ENCODE measurements at regions not wholly inside any gene's neighbourhood (a gene's known extent, or its start where the extent isn't known, plus 50 kb on each side); places are given as distances from the start of the nearest gene placed in this dataset.

DNA sequence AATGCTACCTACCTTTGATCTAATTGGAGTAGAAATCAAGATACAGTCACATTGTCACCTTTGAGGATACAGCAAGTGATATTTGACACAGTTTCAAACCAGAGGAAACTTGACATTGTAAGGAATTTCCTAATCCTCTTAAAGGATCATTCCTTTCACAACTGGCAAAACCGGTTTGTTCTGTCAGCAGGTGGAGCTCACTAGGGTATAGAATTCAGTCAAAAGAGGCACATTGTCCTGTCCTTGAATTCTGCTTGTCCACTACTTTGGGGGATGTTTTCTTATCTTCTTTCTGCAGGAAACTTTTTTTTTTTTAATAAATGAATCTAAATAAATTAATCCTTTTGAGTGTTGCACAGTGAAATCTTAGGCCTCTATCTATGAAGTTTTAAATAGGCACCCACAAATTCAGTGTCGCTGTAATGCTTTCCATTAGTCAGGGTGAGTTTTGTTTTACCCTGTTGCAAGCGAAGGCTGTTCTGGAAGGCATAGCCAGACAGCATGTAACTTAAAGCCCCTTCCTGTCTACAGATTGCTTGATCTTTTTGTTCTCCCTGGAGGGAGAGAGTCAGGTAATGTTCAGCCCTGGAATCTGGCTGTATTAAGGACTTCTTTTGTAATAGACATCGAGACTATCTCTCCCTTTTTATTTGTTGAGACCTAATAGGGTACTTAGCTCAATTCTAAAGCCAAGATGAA lies 285.0 kb upstream of the RGS6 start:
- Histone ChIP-seq H2AFZ (ENCODE audit: low read depth, low read length) (no peak overlapping the region), H3K9me3 (replicated peaks; ENCODE audit: control insufficient read depth, insufficient read depth, low read depth, low read length) (no peaks in the 10 kb centered on the region), H3K27ac (ENCODE audit: extremely low read depth, low read depth, low read length) (no peak overlapping the region), H3K9ac (ENCODE audit: insufficient read depth in 1 of 2, low read depth in 2 of 2, low read length in 2 of 2) (no peak overlapping the region), H4K20me1 (replicated peaks; ENCODE audit: control insufficient read depth, insufficient read depth, low read length) (no peaks in the 10 kb centered on the region), H3K4me3 (no peak overlapping the region), H3K4me2 (ENCODE audit: insufficient read depth, low read length) (no peak overlapping the region), H3K79me2 (ENCODE audit: control insufficient read depth, insufficient read depth, low read length) (no peaks in the 10 kb centered on the region), H3K27me3 (ENCODE audit: control insufficient read depth in 2 of 2, insufficient read depth in 2 of 2, low read length in 2 of 2) (no peaks in the 10 kb centered on the region), H3K9me1 (ENCODE audit: control insufficient read depth, insufficient read depth, low read length) (no peaks in the 10 kb centered on the region), H3K4me1 (replicated peaks in 1 of 2; ENCODE audit: control insufficient read depth in 2 of 2, insufficient read depth in 2 of 2, low read length in 2 of 2) (no peaks in the 10 kb centered on the region), H3K36me3 (ENCODE audit: control insufficient read depth, insufficient read depth, low read length) (no peaks in the 10 kb centered on the region)
- ChIA-PET CTCF (ENCODE audit: low intra/inter-chr PET ratio) (no interaction called here), POLR2A (no interaction called here)
- FAIRE-seq (no peak), DNase-seq (ENCODE audit: extremely low read depth in 1 of 4, low spot score in 3 of 4) (no peak), ATAC-seq (no peak)
- intact Hi-C loops (cut with micrococcal nuclease): no loop called here
- BruUV-seq (replicated peaks): no TSS peak
- in situ Hi-C loops (cut with MboI): no loop called here
- 88% methylated on average over 3 of the region's 4 CpGs for WGBS (ENCODE audit: insufficient coverage, low coverage, missing lambda C conversion rate)
- TF ChIP-seq PHF8 (IDR thresholded peaks at IDR 0.05; ENCODE audit: borderline replicate concordance, low read length): no peak
- no peak for TF ChIP-seq PHF21A (IDR thresholded peaks at IDR 0.05; ENCODE audit: borderline replicate concordance, low read depth)
- TF ChIP-seq GABPB1 (CRISPR knock-in tag; IDR thresholded peaks at IDR 0.05): no peak
- TF ChIP-seq KLF6 (CRISPR knock-in tag; IDR thresholded peaks at IDR 0.05; ENCODE audit: borderline replicate concordance): no peak

- no peaks in the 10 kb centered on the region for H4K20me1 ChIP-seq (replicated peaks; ENCODE audit: control insufficient read depth, insufficient read depth, low read length)
- ChIA-PET POLR2A (interaction anchor here (0.6 kb wide), 1 partner anchor 258 kb away, joined by 3 read pairs; no protein-coding TSS in a partner anchor), CTCF (ENCODE audit: low intra/inter-chr PET ratio) (no interaction called here)
- H3K27me3 ChIP-seq (ENCODE audit: control insufficient read depth in 2 of 2, insufficient read depth in 2 of 2, low read length in 2 of 2): no peaks in the 10 kb centered on the region
- no peaks in the 10 kb centered on the region for H3K79me2 ChIP-seq (ENCODE audit: control insufficient read depth, insufficient read depth, low read length)
- intact Hi-C loops (cut with micrococcal nuclease): no loop called here
- no peak overlapping the region for H3K4me2 ChIP-seq (ENCODE audit: insufficient read depth, low read length)
- no peak for DNase-seq (ENCODE audit: extremely low read depth in 1 of 4, low spot score in 3 of 4)
- no TSS peak for BruUV-seq (replicated peaks)
- no peak overlapping the region for H2AFZ ChIP-seq (ENCODE audit: low read depth, low read length)
- 69% methylated on average over 2 of the region's 2 CpGs for WGBS (ENCODE audit: insufficient coverage, low coverage, missing lambda C conversion rate)
- no peak overlapping the region for H3K27ac ChIP-seq (ENCODE audit: extremely low read depth, low read depth, low read length)
- no peak for FAIRE-seq
- ATAC-seq: no peak
- no peak overlapping the region for H3K4me3 ChIP-seq
- in situ Hi-C loops (cut with MboI): no loop called here
- no peak overlapping the region for H3K9ac ChIP-seq (ENCODE audit: insufficient read depth in 1 of 2, low read depth in 2 of 2, low read length in 2 of 2)
- no peaks in the 10 kb centered on the region for H3K9me3 ChIP-seq (replicated peaks; ENCODE audit: control insufficient read depth, insufficient read depth, low read depth, low read length)
- H3K36me3 ChIP-seq (ENCODE audit: control insufficient read depth, insufficient read depth, low read length): no peaks in the 10 kb centered on the region
- TF ChIP-seq ZNF780A (CRISPR knock-in tag; IDR thresholded peaks at IDR 0.05) (no peak), MITF (IDR thresholded peaks at IDR 0.05) (no peak), HMG20B (CRISPR knock-in tag; IDR thresholded peaks at IDR 0.05) (no peak), ZNF354B (CRISPR knock-in tag; IDR thresholded peaks at IDR 0.05) (no peak), ZNF311 (CRISPR knock-in tag; IDR thresholded peaks at IDR 0.05) (no peak)
- no peaks in the 10 kb centered on the region for H3K9me1 ChIP-seq (ENCODE audit: control insufficient read depth, insufficient read depth, low read length)
- no peaks in the 10 kb centered on the region for H3K4me1 ChIP-seq (replicated peaks in 1 of 2; ENCODE audit: control insufficient read depth in 2 of 2, insufficient read depth in 2 of 2, low read length in 2 of 2)
These were observed 283.5 kb upstream of the RGS6 start for GRCh38 chr14:71648725-71649124.

Measured in K562 (cell line).